Peyer's patch (tissue), 4 donors: ENCODE measurements at regions not wholly inside any gene's neighbourhood (a gene's known extent, or its start where the extent isn't known, plus 50 kb on each side); places are given as distances from the start of the nearest gene placed in this dataset.

ENCODE experiments used
- CTCF ChIP-seq, 6 experiments: fragments of 450-650 bp in 4 of 6; fragments of 200-600 bp in 2 of 6; sonication (generic) in 1 of 6; IDR thresholded peaks; one replicate each; pipeline ENCODE4 v1.5.1; 2017 to 2019; ENCODE audit warnings: antibody characterized with exemption in 6 of 6, mild to moderate bottlenecking in 3 of 6, moderate library complexity in 1 of 6
- POLR2A ChIP-seq, 2 donors: fragments of 450-650 bp; IDR thresholded peaks; one replicate each; pipeline ENCODE4 v1.5.1; 2017; ENCODE audit warnings: antibody characterized with exemption in 2 of 2, mild to moderate bottlenecking in 2 of 2, moderate library complexity in 2 of 2

GRCh38 chr2:142320067-142320466 lies 189.3 kb upstream of the LRP1B start:
- TF ChIP-seq CTCF (IDR thresholded peaks at IDR 0.05) (no peak), POLR2A (IDR thresholded peaks at IDR 0.05) (no peak)
